PC-9 (cell line): ENCODE measurements at regions not wholly inside any gene's neighbourhood (a gene's known extent, or its start where the extent isn't known, plus 50 kb on each side); places are given as distances from the start of the nearest gene placed in this dataset.

Source experiments
- BruUV-seq: library from RNA; stranded (reverse); fragments of 400-500 nt; replicated peaks from 2 replicates; lab custom pipeline; 2021; lab: Mats Ljungman, UMichigan
- CTCF ChIA-PET: fragments of 300-600 bp; sonication (Branson Sonifier 250); formaldehyde crosslinking; loops from one replicate; lab custom pipeline; 2022; ENCODE audit warnings: antibody characterized with exemption; lab: Charles Lee
- POLR2A ChIA-PET: fragments of 300-600 bp; sonication (Branson Sonifier 250); formaldehyde crosslinking; loops from one replicate; lab custom pipeline; 2022; ENCODE audit warnings: antibody characterized with exemption; ENCODE audit not compliant: unreplicated experiment; lab: Charles Lee
- DNase-seq, 2 experiments: peaks; one replicate each; pipeline versions ENCODE4 v3.0.0 to v3.0.0-alpha.2; 2015 to 2022; ENCODE audit warnings: mixed read lengths in 1 of 2
- H2AFZ ChIP-seq: fragments of 200-600 bp; sonication (generic); 2 replicates; pipeline ENCODE4 v1.8.1; 2017; ENCODE audit warnings: antibody characterized with exemption
- H3F3A ChIP-seq: fragments of 200-600 bp; sonication (generic); 2 replicates; pipeline ENCODE4 v1.8.1; 2017; ENCODE audit warnings: antibody characterized with exemption, mild to moderate bottlenecking, low read depth; ENCODE audit not compliant: insufficient read depth
- H3K27ac ChIP-seq: fragments of 200-600 bp; sonication (generic); 2 replicates; pipeline ENCODE4 v1.6.1; 2016; ENCODE audit warnings: mixed run types
- H3K27me3 ChIP-seq: fragments of 200-600 bp; sonication (generic); 2 replicates; pipeline ENCODE4 v1.6.1; 2016; ENCODE audit warnings: low read depth, mixed run types; ENCODE audit not compliant: insufficient read depth
- H3K36me3 ChIP-seq: fragments of 200-600 bp; sonication (generic); 2 replicates; pipeline ENCODE4 v1.6.1; 2016; ENCODE audit warnings: low read depth, mixed run types
- H3K4me1 ChIP-seq: fragments of 200-600 bp; sonication (generic); replicated peaks from 2 replicates; pipeline ENCODE4 v1.6.1; 2016; ENCODE audit warnings: mixed run types; ENCODE audit not compliant: insufficient read depth
- H3K4me2 ChIP-seq: fragments of 200-600 bp; sonication (generic); 2 replicates; pipeline ENCODE4 v1.6.1; 2017; ENCODE audit warnings: mixed run types
- H3K4me3 ChIP-seq: fragments of 200-600 bp; sonication (generic); 2 replicates; pipeline ENCODE4 v1.6.1; 2016; ENCODE audit warnings: mixed run types
- H3K79me2 ChIP-seq: fragments of 200-600 bp; sonication (generic); 2 replicates; pipeline ENCODE4 v1.6.1; 2017; ENCODE audit warnings: low read depth, mixed run types
- H3K9me2 ChIP-seq: fragments of 200-600 bp; sonication (generic); 2 replicates; pipeline ENCODE4 v1.8.1; 2017; ENCODE audit warnings: mild to moderate bottlenecking; ENCODE audit not compliant: insufficient read depth
- H3K9me3 ChIP-seq: fragments of 200-600 bp; sonication (generic); 2 replicates; pipeline ENCODE4 v1.8.1; 2016; ENCODE audit warnings: low read depth; ENCODE audit not compliant: insufficient read depth
- H4K20me1 ChIP-seq: fragments of 200-600 bp; sonication (generic); 2 replicates; pipeline ENCODE4 v1.8.1; 2017; ENCODE audit not compliant: insufficient read depth
- CTCF ChIP-seq: fragments of 200-600 bp; sonication (generic); conservative IDR thresholded peaks from 2 replicates; pipeline ENCODE4 v1.6.1; 2017; ENCODE audit warnings: mixed run types, antibody characterized with exemption, mild to moderate bottlenecking, moderate library complexity
- EZH2 ChIP-seq: fragments of 200-600 bp; sonication (generic); IDR thresholded peaks from 2 replicates; pipeline ENCODE4 v1.8.0; 2017; ENCODE audit warnings: antibody characterized with exemption, low read depth
- intact Hi-C: fragments of 100-400 bp; cut with micrococcal nuclease; formaldehyde crosslinking; loops from one replicate; pipeline ENCODE4 v1.10.0; 2022; ENCODE audit not compliant: unreplicated experiment

- ChIA-PET CTCF (no interaction called here), POLR2A (no interaction called here)
- intact Hi-C loops, result no loop called here
- Histone ChIP-seq H3K27ac (no peak overlapping the region), H3K9me2 (no peaks in the 10 kb centered on the region), H2AFZ (no peak overlapping the region), H3F3A (no peaks in the 10 kb centered on the region), H3K4me3 (no peak overlapping the region), H3K79me2 (no peaks in the 10 kb centered on the region), H3K4me2 (no peak overlapping the region), H3K36me3 (no peaks in the 10 kb centered on the region), H3K9me3 (no peaks in the 10 kb centered on the region), H4K20me1 (no peaks in the 10 kb centered on the region), H3K4me1 (no peaks in the 10 kb centered on the region), H3K27me3 (no peaks in the 10 kb centered on the region)
- no peak for TF ChIP-seq EZH2
- TF ChIP-seq CTCF, result no peak
- BruUV-seq, result no TSS peak
- DNase-seq, result no peak
Measured at GRCh38 chr5:126233256-126233655, 190.0 kb upstream of the GRAMD2B start.

DNA sequence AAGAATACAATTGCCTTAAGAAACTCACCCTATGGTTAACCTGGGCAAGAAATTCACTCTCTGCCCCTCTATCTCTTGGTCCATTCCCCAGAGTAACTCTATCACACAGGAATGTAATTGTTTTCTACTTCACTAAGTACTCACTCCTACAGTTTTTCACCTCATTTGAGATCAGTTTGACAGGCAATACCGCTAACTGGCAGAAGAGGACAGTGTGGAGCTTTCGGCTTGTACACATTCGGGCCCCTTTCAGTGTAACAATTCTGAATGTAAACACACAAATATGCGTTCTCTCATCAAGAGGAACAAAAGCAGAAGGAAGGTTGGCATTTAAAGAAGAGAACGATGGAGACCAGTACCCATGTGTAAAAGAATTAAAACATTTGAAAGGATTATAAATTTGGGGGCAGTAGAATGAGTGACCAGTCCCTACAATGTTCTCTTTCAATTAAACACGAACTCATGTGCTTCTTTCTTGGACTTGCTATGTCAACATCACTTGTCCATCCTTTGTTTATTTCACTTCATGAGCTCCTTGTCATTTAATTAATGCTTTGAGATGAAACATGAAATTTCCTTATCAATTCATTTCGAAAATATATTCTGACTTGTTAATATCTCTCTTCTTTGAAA, 188.5 kb upstream of the GRAMD2B start:
- TF ChIP-seq CTCF (peak; percentile 62), EZH2 (no peak)
- no peaks in the 10 kb centered on the region for H3K9me2 ChIP-seq
- ChIA-PET POLR2A (no interaction called here), CTCF (no interaction called here)
- H3K9me3 ChIP-seq, result no peaks in the 10 kb centered on the region
- no peaks in the 10 kb centered on the region for H4K20me1 ChIP-seq
- peak overlapping the region; percentile 26; the same call in 1 of the 2 replicates for H3K4me2 ChIP-seq
- H3K27me3 ChIP-seq, result no peaks in the 10 kb centered on the region
- DNase-seq, result no peak
- H3K4me3 ChIP-seq, result no peak overlapping the region
- H3K36me3 ChIP-seq, result no peaks in the 10 kb centered on the region
- no peaks in the 10 kb centered on the region for H3K79me2 ChIP-seq
- H3F3A ChIP-seq, result no peaks in the 10 kb centered on the region
- BruUV-seq, result no TSS peak
- H3K27ac ChIP-seq, result no peak overlapping the region
- no peak overlapping the region for H2AFZ ChIP-seq
- no peaks in the 10 kb centered on the region for H3K4me1 ChIP-seq
- intact Hi-C loops, result no loop called here

DNA sequence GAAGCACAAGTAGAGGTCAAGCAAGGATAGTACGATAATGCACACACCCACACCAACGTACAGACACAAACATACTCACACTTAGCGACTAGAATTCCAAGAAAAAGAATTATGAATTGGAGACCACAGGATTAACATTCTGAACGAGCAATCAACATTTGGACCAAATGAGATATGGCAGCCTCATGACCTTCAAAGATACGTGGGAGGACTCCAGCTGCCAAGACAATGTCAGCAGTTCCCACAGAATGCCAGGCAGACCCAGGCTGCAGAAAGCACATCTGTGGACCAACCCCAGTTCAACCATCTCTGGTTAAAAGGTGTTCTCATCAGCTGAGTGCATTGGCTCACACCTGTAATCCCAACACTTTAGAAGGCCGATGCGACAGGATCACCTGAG, 187.6 kb upstream of the GRAMD2B start:
- H2AFZ ChIP-seq, result no peak overlapping the region
- POLR2A ChIA-PET, result no interaction called here
- no peaks in the 10 kb centered on the region for H3K9me3 ChIP-seq
- H3K27ac ChIP-seq, result no peak overlapping the region
- TF ChIP-seq CTCF (no peak), EZH2 (no peak)
- H3F3A ChIP-seq, result no peaks in the 10 kb centered on the region
- H4K20me1 ChIP-seq, result no peaks in the 10 kb centered on the region
- BruUV-seq, result no TSS peak
- no peak overlapping the region for H3K4me2 ChIP-seq
- H3K36me3 ChIP-seq, result no peaks in the 10 kb centered on the region
- H3K27me3 ChIP-seq, result no peaks in the 10 kb centered on the region
- H3K4me3 ChIP-seq, result no peak overlapping the region
- H3K79me2 ChIP-seq, result no peaks in the 10 kb centered on the region
- intact Hi-C loops, result no loop called here
- CTCF ChIA-PET, result no interaction called here
- H3K4me1 ChIP-seq, result no peaks in the 10 kb centered on the region
- DNase-seq, result no peak
- H3K9me2 ChIP-seq, result no peaks in the 10 kb centered on the region
